Stimulated activated CD8-positive, alpha-beta memory T cell treated with anti-CD3 and anti-CD28 coated beads, Interleukin-4, amount 100 ng/mL, for 48 hours (primary cell): ENCODE measurements at regions not wholly inside any gene's neighbourhood (a gene's known extent, or its start where the extent isn't known, plus 50 kb on each side); places are given as distances from the start of the nearest gene placed in this dataset.

Experiments
- DNase-seq: peaks from one replicate; pipeline ENCODE4 v3.0.0-alpha.2; 2020

GRCh38 chr5:165781738-165782137 is 2276.3 kb downstream of the MAT2B start:
- DNase-seq: no peak

GRCh38 chr5:165783024-165783423 is 2277.6 kb downstream of the MAT2B start:
- DNase-seq: no peak

- DNase-seq: no peak
These were observed 2280.7 kb downstream of the MAT2B start for GRCh38 chr5:165786073-165786472.

- no peak for DNase-seq
These were observed 2289.7 kb downstream of the MAT2B start for GRCh38 chr5:165795073-165795472.

- DNase-seq: no peak
These were observed 2300.3 kb downstream of the MAT2B start for GRCh38 chr5:165805756-165806155.

GRCh38 chr5:165808335-165808734 is 2302.9 kb downstream of the MAT2B start:
- DNase-seq: no peak

GRCh38 chr5:165809914-165810313 is 2304.5 kb downstream of the MAT2B start:
- no peak for DNase-seq

- DNase-seq: no peak
These were observed 2324.1 kb downstream of the MAT2B start for GRCh38 chr5:165829504-165829903.

GRCh38 chr5:165834891-165835290 is 2329.5 kb downstream of the MAT2B start:
- no peak for DNase-seq

- DNase-seq: no peak
These were observed 2330.6 kb downstream of the MAT2B start for GRCh38 chr5:165836046-165836445.

- no peak for DNase-seq
These were observed 2331.9 kb downstream of the MAT2B start for GRCh38 chr5:165837286-165837685.

GRCh38 chr5:165844571-165844970 is 2339.2 kb downstream of the MAT2B start:
- no peak for DNase-seq

GRCh38 chr5:165858118-165858517 is 2352.7 kb downstream of the MAT2B start:
- DNase-seq: no peak

GRCh38 chr5:165859251-165859650 is 2353.8 kb downstream of the MAT2B start:
- no peak for DNase-seq

GRCh38 chr5:165863239-165863638 is 2357.8 kb downstream of the MAT2B start:
- no peak for DNase-seq

GRCh38 chr5:165871291-165871690 is 2365.9 kb downstream of the MAT2B start:
- no peak for DNase-seq

GRCh38 chr5:165874851-165875250 is 2369.4 kb downstream of the MAT2B start:
- no peak for DNase-seq

GRCh38 chr5:165876538-165876937 is 2371.1 kb downstream of the MAT2B start:
- no peak for DNase-seq

- no peak for DNase-seq
These were observed 2372.1 kb downstream of the MAT2B start for GRCh38 chr5:165877475-165877874.

GRCh38 chr5:165881259-165881658 is 2375.8 kb downstream of the MAT2B start:
- DNase-seq: no peak

- DNase-seq: no peak
These were observed 2376.7 kb downstream of the MAT2B start for GRCh38 chr5:165882099-165882498.

- DNase-seq: no peak
These were observed 2380.4 kb downstream of the MAT2B start for GRCh38 chr5:165885623-165886350.

GRCh38 chr5:165887147-165887546 is 2381.7 kb downstream of the MAT2B start:
- DNase-seq: no peak

- no peak for DNase-seq
These were observed 2387.0 kb downstream of the MAT2B start for GRCh38 chr5:165892383-165892782.

GRCh38 chr5:165894916-165895315 is 2389.5 kb downstream of the MAT2B start:
- DNase-seq: no peak
